Mucosa of descending colon (tissue), 3 donors: ENCODE measurements at regions not wholly inside any gene's neighbourhood (a gene's known extent, or its start where the extent isn't known, plus 50 kb on each side); places are given as distances from the start of the nearest gene placed in this dataset.
A peak's percentile ranks its signal among the peaks of the same experiment; 100 is the strongest.

Experiments used
- ATAC-seq: fragments of 200-7000 bp; cut with Tn5 transposase; one replicate; pipeline ENCODE4 v1.9.1; 2020; ENCODE audit warnings: mild to moderate bottlenecking, moderate library complexity
- DNase-seq, 3 donors: peaks; one replicate each; pipeline ENCODE4 v3.0.0-alpha.2; 2020
- H3K36me3 ChIP-seq: fragments of 200-600 bp; one replicate; pipeline ENCODE4 v1.8.0; 2021; ENCODE audit warnings: low read depth, mild to moderate bottlenecking
- H3K4me1 ChIP-seq: fragments of 200-600 bp; one replicate; pipeline ENCODE4 v1.8.0; 2021; ENCODE audit warnings: low read depth, mild to moderate bottlenecking
- H3K4me3 ChIP-seq: fragments of 200-600 bp; one replicate; pipeline ENCODE4 v1.8.0; 2021; ENCODE audit warnings: mild to moderate bottlenecking
- H3K9me3 ChIP-seq: fragments of 200-600 bp; one replicate; pipeline ENCODE4 v1.8.0; 2021; ENCODE audit warnings: mild to moderate bottlenecking
- CTCF ChIP-seq: fragments of 200-600 bp; IDR thresholded peaks from one replicate; pipeline ENCODE4 v1.8.0; 2022; ENCODE audit warnings: antibody characterized with exemption, mild to moderate bottlenecking
- intact Hi-C, 2 donors: fragments of 100-400 bp; cut with DNase I in 1 of 2; cut with micrococcal nuclease in 1 of 2; formaldehyde crosslinking; loops; one replicate each; pipeline versions ENCODE4 v1.11.0 to v1.11.1; 2022; cut with DNase I, micrococcal nuclease
- donor health status: DM: no; HTN: no; CAD: no; lungs with moderate emphysema.
- donor health status: DM: no; HTN: no; CAD: no.
- donor health status: DM: no; HTN: yes; CAD: no.

GRCh38 chr6:14995966-14996602, 249.8 kb upstream of the JARID2 start:
- no peak for TF ChIP-seq CTCF
- Histone ChIP-seq H3K4me1 (no peaks in the 10 kb centered on the region), H3K9me3 (no peaks in the 10 kb centered on the region), H3K36me3 (no peaks in the 10 kb centered on the region), H3K4me3 (no peak overlapping the region)
- no peak for DNase-seq
- ATAC-seq, result no peak
- intact Hi-C loops, result no loop called here

- no peaks in the 10 kb centered on the region for H3K36me3 ChIP-seq
- H3K9me3 ChIP-seq, result no peaks in the 10 kb centered on the region
- ATAC-seq (peak; percentile 63), DNase-seq (no peak)
- no peak overlapping the region for H3K4me3 ChIP-seq
- no peak for TF ChIP-seq CTCF
- intact Hi-C loops, result no loop called here
- H3K4me1 ChIP-seq, result no peaks in the 10 kb centered on the region
Measured at GRCh38 chr6:14996892-14997291, 249.0 kb upstream of the JARID2 start.

- TF ChIP-seq CTCF, result no peak
- intact Hi-C loops, result no loop called here
- H3K9me3 ChIP-seq, result no peaks in the 10 kb centered on the region
- DNase-seq (no peak), ATAC-seq (no peak)
- no peaks in the 10 kb centered on the region for H3K36me3 ChIP-seq
- no peaks in the 10 kb centered on the region for H3K4me1 ChIP-seq
- H3K4me3 ChIP-seq, result no peak overlapping the region
Measured at GRCh38 chr6:14997507-14997906, 248.4 kb upstream of the JARID2 start.

GRCh38 chr6:14999106-14999505, 246.8 kb upstream of the JARID2 start:
- no peaks in the 10 kb centered on the region for H3K4me1 ChIP-seq
- H3K36me3 ChIP-seq, result no peaks in the 10 kb centered on the region
- no peak overlapping the region for H3K4me3 ChIP-seq
- intact Hi-C loops, result no loop called here
- no peaks in the 10 kb centered on the region for H3K9me3 ChIP-seq
- ATAC-seq, result no peak
- no peak for DNase-seq
- TF ChIP-seq CTCF, result no peak

GRCh38 chr6:15001326-15001910, 244.5 kb upstream of the JARID2 start:
- Histone ChIP-seq H3K4me1 (no peaks in the 10 kb centered on the region), H3K4me3 (no peak overlapping the region), H3K9me3 (no peaks in the 10 kb centered on the region), H3K36me3 (no peaks in the 10 kb centered on the region)
- DNase-seq (no peak), ATAC-seq (no peak)
- TF ChIP-seq CTCF, result no peak
- intact Hi-C loops, result no loop called here

- ATAC-seq, result no peak
Measured at GRCh38 chr6:15008269-15008668, 237.6 kb upstream of the JARID2 start.

More at GRCh38 chr6:15008269-15008668, 237.6 kb upstream of the JARID2 start:
- Histone ChIP-seq H3K36me3 (no peaks in the 10 kb centered on the region), H3K4me3 (no peak overlapping the region), H3K9me3 (no peaks in the 10 kb centered on the region), H3K4me1 (no peaks in the 10 kb centered on the region)
- no peak for DNase-seq
- TF ChIP-seq CTCF, result no peak
- intact Hi-C loops, result no loop called here
